GM12864 (cell line): ENCODE measurements at regions not wholly inside any gene's neighbourhood (a gene's known extent, or its start where the extent isn't known, plus 50 kb on each side); places are given as distances from the start of the nearest gene placed in this dataset.

Experiments used
- DNase-seq: peaks from one replicate; pipeline ENCODE4 v3.0.0-alpha.2; 2011; ENCODE audit warnings: low read depth
- H3K4me3 ChIP-seq: 2 replicates; pipeline ENCODE4 v1.5.1; 2011; ENCODE audit warnings: mild to moderate bottlenecking, low read depth, low read length, control low read depth
- CTCF ChIP-seq: IDR thresholded peaks from 2 replicates; pipeline ENCODE4 v1.5.1; 2011; ENCODE audit warnings: low read depth, mild to moderate bottlenecking, moderate library complexity, low read length, control low read depth, inconsistent platforms; ENCODE audit errors: missing control alignments

GRCh38 chr13:106172176-106172905, 363.1 kb downstream of the EFNB2 start:
- DNase-seq = no peak
- no peak for TF ChIP-seq CTCF
- H3K4me3 ChIP-seq = no peak overlapping the region

- DNase-seq = no peak
- TF ChIP-seq CTCF = no peak
- H3K4me3 ChIP-seq = no peak overlapping the region
Measured at GRCh38 chr13:106163426-106163825, 372.0 kb downstream of the EFNB2 start.

GRCh38 chr13:106161146-106161545, 374.3 kb downstream of the EFNB2 start:
- TF ChIP-seq CTCF = no peak
- DNase-seq = no peak
- H3K4me3 ChIP-seq = no peak overlapping the region

- TF ChIP-seq CTCF = no peak
- DNase-seq = no peak
- no peak overlapping the region for H3K4me3 ChIP-seq
Measured at GRCh38 chr13:106159295-106160195, 375.9 kb downstream of the EFNB2 start.

- no peak for TF ChIP-seq CTCF
- no peak for DNase-seq
- no peak overlapping the region for H3K4me3 ChIP-seq
Measured at GRCh38 chr13:106156468-106156867, 379.0 kb downstream of the EFNB2 start.

- no peak overlapping the region for H3K4me3 ChIP-seq
- no peak for TF ChIP-seq CTCF
- no peak for DNase-seq
Measured at GRCh38 chr13:106155411-106155810, 380.1 kb downstream of the EFNB2 start.
